Right lobe of liver (tissue), 4 donors: ENCODE measurements at regions not wholly inside any gene's neighbourhood (a gene's known extent, or its start where the extent isn't known, plus 50 kb on each side); places are given as distances from the start of the nearest gene placed in this dataset.

ENCODE experiments used
- POLR2A ChIP-seq: fragments of 450-650 bp; IDR thresholded peaks from one replicate; pipeline ENCODE4 v1.6.1; 2017; ENCODE audit warnings: antibody characterized with exemption, mild to moderate bottlenecking
- TF ChIP-seq, protein P1 (sequence below), 4 donors: fragments of 200-600 bp in 3 of 4; fragments of 450-650 bp in 1 of 4; IDR thresholded peaks; one replicate each; pipeline versions ENCODE4 v1.5.1 to v1.8.0; 2016 to 2022; ENCODE audit warnings: antibody characterized with exemption in 4 of 4, mild to moderate bottlenecking in 2 of 4
- donor health status: DM: no; HTN: no; CAD: no.
- donor health status: DM: no; HTN: no; CAD: no.
- donor health status: DM: no; HTN: yes; CAD: no.

DNA sequence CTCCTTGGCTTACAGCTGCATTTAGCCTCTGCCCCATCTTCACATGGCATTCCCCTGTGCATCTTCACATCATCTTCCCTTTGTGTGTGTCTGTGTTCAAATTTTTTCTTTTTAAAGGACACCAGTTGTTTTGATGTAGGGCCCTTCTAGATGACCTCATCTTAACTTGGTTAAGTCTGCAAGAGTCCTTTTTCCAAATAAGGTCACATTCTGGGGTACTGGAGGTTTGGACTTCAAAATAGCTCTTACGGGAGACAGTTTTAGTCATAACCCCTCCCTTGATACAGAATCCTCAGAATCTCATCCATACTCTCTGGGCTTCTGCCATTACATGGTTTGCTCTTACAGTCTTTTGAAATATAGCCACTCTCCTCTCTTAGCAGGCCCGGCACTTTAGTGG, 231.5 kb upstream of the ATP6AP2 start:
- TF ChIP-seq, protein P1, sequence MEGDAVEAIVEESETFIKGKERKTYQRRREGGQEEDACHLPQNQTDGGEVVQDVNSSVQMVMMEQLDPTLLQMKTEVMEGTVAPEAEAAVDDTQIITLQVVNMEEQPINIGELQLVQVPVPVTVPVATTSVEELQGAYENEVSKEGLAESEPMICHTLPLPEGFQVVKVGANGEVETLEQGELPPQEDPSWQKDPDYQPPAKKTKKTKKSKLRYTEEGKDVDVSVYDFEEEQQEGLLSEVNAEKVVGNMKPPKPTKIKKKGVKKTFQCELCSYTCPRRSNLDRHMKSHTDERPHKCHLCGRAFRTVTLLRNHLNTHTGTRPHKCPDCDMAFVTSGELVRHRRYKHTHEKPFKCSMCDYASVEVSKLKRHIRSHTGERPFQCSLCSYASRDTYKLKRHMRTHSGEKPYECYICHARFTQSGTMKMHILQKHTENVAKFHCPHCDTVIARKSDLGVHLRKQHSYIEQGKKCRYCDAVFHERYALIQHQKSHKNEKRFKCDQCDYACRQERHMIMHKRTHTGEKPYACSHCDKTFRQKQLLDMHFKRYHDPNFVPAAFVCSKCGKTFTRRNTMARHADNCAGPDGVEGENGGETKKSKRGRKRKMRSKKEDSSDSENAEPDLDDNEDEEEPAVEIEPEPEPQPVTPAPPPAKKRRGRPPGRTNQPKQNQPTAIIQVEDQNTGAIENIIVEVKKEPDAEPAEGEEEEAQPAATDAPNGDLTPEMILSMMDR (IDR thresholded peaks at IDR 0.05), result no peak
- no peak for TF ChIP-seq POLR2A
